HG03565 (cell line): ENCODE measurements at regions not wholly inside any gene's neighbourhood (a gene's known extent, or its start where the extent isn't known, plus 50 kb on each side); places are given as distances from the start of the nearest gene placed in this dataset.
"Not testable (repeated sequence)": the region's sequence is repeated elsewhere in the genome, so short reads cannot be mapped to it uniquely, and the experiment has no call there.

Source experiments
- ATAC-seq: cut with Tn5 transposase; IDR thresholded peaks from one replicate; pipeline ENCODE4 v1.9.1; 2021; ENCODE audit warnings: mild to moderate bottlenecking, moderate library complexity; ENCODE audit not compliant: unreplicated experiment

- no peak for ATAC-seq
Observed at GRCh38 chr9:95587021-95587964, 70.5 kb upstream of the PTCH1 start.

DNA sequence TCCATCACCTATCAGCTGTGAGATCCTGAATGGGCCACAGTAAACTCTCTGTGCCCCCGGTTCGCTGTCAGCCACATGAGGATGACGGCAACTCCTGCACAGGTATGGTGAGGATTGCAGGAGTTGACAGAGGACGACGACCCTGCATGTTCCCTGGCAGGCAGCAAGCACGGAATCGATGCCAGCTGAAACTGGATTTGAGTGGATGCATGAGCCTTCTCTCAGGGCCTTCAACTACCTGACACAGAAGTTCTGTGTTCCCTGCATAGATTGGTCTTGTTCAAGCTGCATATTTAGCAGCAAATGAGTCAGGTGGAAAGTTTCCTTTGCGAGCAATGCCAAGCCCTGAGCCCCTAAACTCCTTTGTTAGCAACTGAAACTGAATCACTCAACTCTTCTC is 69.6 kb upstream of the PTCH1 start:
- ATAC-seq = no peak

DNA sequence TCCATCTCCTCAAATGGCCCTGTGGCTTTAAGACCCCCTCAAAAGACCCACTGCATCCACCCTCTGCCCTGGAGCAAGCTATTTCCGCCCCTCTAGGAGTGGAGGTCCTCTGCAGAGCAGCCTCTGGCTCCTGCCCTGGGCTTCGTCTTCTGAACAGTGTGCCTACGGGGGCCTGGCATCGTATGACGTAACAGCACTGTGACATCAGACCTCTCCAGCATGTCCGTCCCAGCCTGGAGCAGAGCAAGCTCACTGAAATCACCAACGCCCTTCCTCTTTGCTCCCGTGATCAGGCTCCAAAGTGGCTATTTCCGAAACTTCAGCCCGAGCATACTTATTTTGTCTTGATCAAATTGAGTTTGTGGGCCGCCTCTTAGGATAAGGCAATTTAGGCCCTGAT is 69.1 kb upstream of the PTCH1 start:
- ATAC-seq = no peak

- no peak for ATAC-seq
Observed at GRCh38 chr9:95584176-95584575, 67.4 kb upstream of the PTCH1 start.

GRCh38 chr9:95581900-95582299 is 65.1 kb upstream of the PTCH1 start:
- no peak for ATAC-seq

- no peak for ATAC-seq
Observed at GRCh38 chr9:95580812-95581761, 64.3 kb upstream of the PTCH1 start.

DNA sequence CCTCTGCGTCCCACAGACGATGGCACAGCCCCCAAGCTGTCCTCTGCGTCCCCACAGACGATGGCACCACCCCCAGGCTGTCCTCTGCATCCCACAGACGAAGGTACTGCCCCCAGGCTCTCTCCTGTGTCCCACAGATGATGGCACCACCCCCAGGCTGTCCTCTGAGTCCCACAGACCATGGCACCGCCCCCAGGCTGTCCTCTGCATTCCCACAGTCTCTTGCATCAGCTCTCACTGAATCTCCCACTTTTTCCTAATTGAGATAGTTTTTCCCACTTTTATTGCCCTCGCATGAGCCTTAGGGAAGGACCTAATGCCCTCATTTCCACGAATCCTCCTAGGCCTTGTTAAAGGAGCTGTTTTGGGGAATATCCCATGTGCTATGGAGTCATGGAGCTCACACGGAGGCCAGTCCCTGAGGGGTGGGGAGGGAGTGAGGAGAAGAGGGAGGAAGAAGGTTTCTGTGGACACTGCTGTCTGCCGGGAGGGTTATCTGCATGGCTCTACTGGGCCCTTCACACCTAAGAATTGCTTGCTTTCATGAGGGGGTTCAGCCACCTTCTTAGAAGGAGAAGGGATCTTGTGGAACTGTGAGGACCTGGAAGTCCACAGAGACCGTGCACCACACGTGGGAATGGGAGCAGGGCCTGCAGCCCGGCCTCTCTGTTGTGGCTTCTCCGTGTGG is 58.2 kb upstream of the PTCH1 start:
- no peak for ATAC-seq

- ATAC-seq = no peak
Observed at GRCh38 chr9:95574176-95574575, 57.4 kb upstream of the PTCH1 start.

DNA sequence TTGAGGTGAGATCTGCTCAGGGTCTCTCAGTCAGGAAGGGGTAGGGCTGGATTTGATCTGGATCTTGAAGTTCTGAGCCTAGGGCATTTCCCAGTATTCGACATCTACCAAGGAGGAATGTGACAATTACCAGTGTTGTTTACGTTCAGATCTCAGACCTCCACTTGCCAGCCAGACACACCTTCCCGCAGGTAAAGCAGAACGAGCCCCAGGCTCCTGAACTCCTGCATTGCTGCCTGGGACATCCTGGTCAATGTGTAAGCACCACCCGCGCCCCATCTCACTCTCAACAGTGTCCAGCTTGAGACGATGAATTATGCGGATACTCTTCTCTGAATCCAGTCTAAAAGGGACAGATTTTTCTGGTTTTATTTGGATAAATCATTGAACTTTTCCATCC is 56.7 kb upstream of the PTCH1 start:
- ATAC-seq = no peak

- no peak for ATAC-seq
Observed at GRCh38 chr9:95572381-95573151, 55.8 kb upstream of the PTCH1 start.

DNA sequence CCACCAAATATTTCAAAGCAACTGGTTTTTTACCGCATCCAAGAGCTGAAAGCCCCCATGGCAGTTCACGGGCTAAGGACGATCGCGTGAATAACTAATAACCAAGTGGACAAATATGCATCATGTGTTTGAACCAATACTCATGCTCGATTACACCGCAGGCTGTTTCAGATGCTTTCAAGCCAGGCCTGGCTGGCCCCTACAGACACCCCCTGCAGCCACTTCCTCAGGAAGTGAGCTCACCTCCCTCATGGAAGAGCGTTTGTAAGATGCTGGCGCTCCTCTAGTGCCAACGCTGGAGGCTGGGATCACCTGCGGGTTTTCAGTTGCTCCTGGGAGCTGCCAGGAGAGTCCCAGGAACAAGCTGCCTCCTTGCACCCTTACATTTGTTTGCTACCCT is 53.9 kb upstream of the PTCH1 start:
- no peak for ATAC-seq

- no peak for ATAC-seq
Observed at GRCh38 chr9:95570150-95570549, 53.4 kb upstream of the PTCH1 start.

GRCh38 chr9:95568735-95569134 is 52.0 kb upstream of the PTCH1 start:
- not testable (repeated sequence) for ATAC-seq
